ENCODE measurements at regions not wholly inside any gene's neighbourhood (a gene's known extent, or its start where the extent isn't known, plus 50 kb on each side); places are given as distances from the start of the nearest gene placed in this dataset.

DNA sequence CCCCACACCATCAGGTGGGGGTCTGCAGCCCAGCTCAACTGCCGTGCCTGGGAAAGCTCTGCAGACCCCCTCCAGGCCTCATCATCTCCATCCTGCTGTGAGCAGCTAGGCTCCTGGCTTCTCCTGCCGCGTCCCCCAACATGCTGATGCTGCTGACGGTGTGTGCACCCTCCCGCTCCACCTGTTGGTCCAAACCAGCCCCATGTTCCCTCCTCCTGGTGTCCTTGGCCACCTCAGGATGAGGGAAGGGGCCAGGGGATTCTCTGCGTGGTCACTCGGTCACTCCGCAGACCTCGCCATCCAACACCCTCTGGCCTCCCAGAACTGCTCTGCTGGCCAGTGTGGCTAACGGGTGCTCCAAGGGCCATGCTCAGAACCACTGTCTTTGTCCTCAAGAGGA is 368.6 kb downstream of the FOXL1 start:
- H3K9me3 Mint-ChIP-seq = peaks cover 5% of the 10 kb centered on the region
- H3K4me3 Mint-ChIP-seq = no peak overlapping the region
- H3K36me3 Mint-ChIP-seq (ENCODE audit: low read depth) = no peaks in the 10 kb centered on the region
- peaks cover 50% of the 10 kb centered on the region for H3K4me1 Mint-ChIP-seq
- no peak overlapping the region for H3K27ac Mint-ChIP-seq
- TF ChIP-seq, protein P1, sequence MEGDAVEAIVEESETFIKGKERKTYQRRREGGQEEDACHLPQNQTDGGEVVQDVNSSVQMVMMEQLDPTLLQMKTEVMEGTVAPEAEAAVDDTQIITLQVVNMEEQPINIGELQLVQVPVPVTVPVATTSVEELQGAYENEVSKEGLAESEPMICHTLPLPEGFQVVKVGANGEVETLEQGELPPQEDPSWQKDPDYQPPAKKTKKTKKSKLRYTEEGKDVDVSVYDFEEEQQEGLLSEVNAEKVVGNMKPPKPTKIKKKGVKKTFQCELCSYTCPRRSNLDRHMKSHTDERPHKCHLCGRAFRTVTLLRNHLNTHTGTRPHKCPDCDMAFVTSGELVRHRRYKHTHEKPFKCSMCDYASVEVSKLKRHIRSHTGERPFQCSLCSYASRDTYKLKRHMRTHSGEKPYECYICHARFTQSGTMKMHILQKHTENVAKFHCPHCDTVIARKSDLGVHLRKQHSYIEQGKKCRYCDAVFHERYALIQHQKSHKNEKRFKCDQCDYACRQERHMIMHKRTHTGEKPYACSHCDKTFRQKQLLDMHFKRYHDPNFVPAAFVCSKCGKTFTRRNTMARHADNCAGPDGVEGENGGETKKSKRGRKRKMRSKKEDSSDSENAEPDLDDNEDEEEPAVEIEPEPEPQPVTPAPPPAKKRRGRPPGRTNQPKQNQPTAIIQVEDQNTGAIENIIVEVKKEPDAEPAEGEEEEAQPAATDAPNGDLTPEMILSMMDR (IDR thresholded peaks at IDR 0.05) = no peak
- DNase-seq = no peak
- peaks cover 10% of the 10 kb centered on the region for H3K27me3 Mint-ChIP-seq (ENCODE audit: low read depth, poor library complexity)

DNA sequence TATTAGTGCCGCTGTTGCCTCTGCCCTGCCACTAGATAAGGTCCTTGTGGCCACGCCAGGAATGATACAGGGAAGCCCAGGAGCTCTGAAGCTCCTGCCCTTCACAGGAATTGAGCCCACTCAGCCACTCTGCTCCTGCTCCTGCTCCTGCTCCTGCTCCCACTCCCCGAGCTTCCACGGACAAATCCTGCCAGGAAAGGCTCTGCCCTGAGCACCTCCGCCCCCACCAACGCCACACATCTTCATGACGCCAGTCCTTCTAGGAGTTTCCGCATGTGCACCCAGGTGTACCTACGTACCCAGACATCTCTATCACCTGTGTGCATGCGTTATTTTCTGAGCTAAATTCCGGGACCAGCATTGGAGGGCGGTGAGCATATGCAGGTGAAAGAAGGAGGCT is 369.1 kb downstream of the C16orf95 start:
- Mint-ChIP-seq H3K27ac (no peak overlapping the region), H3K4me3 (no peak overlapping the region), H3K27me3 (ENCODE audit: low read depth, poor library complexity) (peaks cover 10% of the 10 kb centered on the region), H3K9me3 (peaks cover 11% of the 10 kb centered on the region), H3K36me3 (ENCODE audit: low read depth) (no peaks in the 10 kb centered on the region), H3K4me1 (peaks cover 51% of the 10 kb centered on the region)
- TF ChIP-seq, protein P1 (IDR thresholded peaks at IDR 0.05) = no peak
- no peak for DNase-seq

DNA sequence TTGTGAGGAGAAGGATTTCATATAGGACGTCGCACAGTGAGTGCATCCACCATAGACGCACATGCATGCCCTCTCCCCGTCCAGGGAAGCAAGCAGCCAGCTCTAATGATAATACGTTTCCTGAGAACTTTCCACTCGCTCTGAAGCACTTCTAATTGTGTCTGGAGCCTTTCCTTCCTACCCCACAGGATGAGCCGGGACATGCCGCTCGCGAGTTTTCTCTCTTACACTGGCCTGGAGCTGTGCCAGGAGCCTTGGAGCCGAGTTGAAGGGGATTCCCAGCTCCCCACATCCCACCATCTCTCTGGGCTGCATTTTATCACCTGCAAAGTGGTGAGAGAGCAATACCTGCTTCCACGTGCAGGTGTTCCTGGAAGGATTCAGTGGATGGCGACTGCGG is 368.1 kb downstream of the C16orf95 start:
- no peak for DNase-seq
- Mint-ChIP-seq H3K4me3 (no peak overlapping the region), H3K27ac (no peak overlapping the region), H3K9me3 (peaks cover 14% of the 10 kb centered on the region), H3K4me1 (peaks cover 61% of the 10 kb centered on the region), H3K27me3 (ENCODE audit: low read depth, poor library complexity) (peaks cover 10% of the 10 kb centered on the region), H3K36me3 (ENCODE audit: low read depth) (no peaks in the 10 kb centered on the region)
- TF ChIP-seq, protein P1 (IDR thresholded peaks at IDR 0.05) = no peak

DNA sequence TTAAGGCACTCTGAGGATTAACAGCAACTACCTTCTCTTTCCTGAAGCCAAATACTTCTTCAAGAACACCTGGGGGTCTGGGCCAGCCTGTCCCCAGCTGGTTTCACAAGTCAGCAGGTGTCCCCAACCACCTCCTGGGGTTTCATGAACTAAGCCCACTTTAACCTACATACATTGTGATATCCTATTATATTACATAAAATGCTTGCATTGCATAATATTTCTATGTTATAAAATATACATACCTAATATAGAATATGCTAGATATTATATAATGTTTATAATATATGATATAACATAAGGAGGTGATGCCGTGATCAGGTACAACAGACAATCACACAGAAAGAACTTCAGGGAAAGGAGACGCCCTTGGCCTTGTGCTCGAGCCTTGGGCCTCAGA is 367.6 kb downstream of the C16orf95 start:
- Mint-ChIP-seq H3K27ac (no peak overlapping the region), H3K27me3 (ENCODE audit: low read depth, poor library complexity) (peaks cover 10% of the 10 kb centered on the region), H3K36me3 (ENCODE audit: low read depth) (no peaks in the 10 kb centered on the region), H3K9me3 (peaks cover 14% of the 10 kb centered on the region), H3K4me3 (no peak overlapping the region), H3K4me1 (peaks cover 67% of the 10 kb centered on the region)
- TF ChIP-seq, protein P1 (IDR thresholded peaks at IDR 0.05) = no peak
- DNase-seq = no peak

DNA sequence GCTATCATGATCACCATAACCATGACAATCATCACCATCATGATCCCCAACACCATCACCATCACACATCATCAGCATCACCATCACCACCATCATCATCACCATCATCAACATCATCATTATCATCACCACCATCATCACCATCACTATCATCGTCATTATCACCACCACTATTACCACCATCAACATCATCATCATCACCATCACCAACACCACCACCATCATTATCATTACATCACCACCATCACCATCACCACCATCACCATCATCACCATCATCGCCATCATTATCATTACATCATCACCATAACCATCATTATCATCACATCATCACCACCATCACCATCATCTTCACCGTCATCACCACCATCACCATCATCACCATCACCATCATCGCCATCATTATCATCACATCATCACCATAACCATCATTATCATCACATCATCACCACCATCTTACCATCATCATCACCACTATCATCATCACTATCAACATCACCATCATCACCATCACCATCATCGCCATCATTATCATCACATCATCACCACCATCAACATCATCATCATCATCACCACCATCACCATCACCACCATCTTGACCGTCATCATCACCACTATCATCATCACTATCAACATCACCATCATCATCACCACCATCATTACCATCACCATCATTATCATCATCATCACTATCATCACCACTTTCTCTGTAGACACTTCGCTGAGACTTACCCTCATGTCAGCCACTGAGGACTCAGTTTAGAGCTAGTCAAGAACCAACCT is 366.0 kb downstream of the C16orf95 start:
- no peak for DNase-seq
- H3K9me3 Mint-ChIP-seq = peaks cover 14% of the 10 kb centered on the region
- peaks cover 10% of the 10 kb centered on the region for H3K27me3 Mint-ChIP-seq (ENCODE audit: low read depth, poor library complexity)
- TF ChIP-seq, protein P1 (IDR thresholded peaks at IDR 0.05) = no peak
- no peaks in the 10 kb centered on the region for H3K36me3 Mint-ChIP-seq (ENCODE audit: low read depth)
- H3K4me3 Mint-ChIP-seq = no peak overlapping the region
- peaks cover 68% of the 10 kb centered on the region for H3K4me1 Mint-ChIP-seq
- no peak overlapping the region for H3K27ac Mint-ChIP-seq

All from nephron progenitor cell (in vitro differentiated cells).